Stimulated activated CD4-positive, alpha-beta T cell treated with anti-CD3 and anti-CD28 coated beads, TNF-alpha, amount 100 ng/mL, for 24 hours (primary cell): ENCODE measurements at regions not wholly inside any gene's neighbourhood (a gene's known extent, or its start where the extent isn't known, plus 50 kb on each side); places are given as distances from the start of the nearest gene placed in this dataset.
"Not testable (repeated sequence)": the region's sequence is repeated elsewhere in the genome, so short reads cannot be mapped to it uniquely, and the experiment has no call there.

Experiments used
- DNase-seq, 3 experiments: peaks; one replicate each; pipeline ENCODE4 v3.0.0-alpha.2; 2020; ENCODE audit warnings: low read depth in 3 of 3

DNA sequence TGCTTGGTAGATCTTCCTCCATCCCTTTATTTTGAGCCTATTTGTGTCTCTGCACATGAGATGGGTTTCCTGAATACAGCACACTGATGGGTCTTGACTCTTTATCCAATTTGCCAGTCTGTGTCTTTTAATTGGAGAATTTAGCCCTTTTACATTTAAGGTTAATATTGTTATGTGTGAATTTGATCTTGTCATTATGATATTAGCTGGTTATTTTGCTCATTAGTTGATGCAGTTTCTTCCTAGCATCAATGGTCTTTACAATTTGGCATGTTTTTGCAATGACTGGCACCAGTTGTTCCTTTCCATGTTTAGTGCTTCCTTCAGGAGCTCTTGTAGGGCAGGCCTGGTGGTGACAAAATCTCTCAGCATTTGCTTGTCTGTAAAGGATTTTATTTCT is 72.4 kb downstream of the HNRNPD start:
- not testable (repeated sequence) for DNase-seq

DNA sequence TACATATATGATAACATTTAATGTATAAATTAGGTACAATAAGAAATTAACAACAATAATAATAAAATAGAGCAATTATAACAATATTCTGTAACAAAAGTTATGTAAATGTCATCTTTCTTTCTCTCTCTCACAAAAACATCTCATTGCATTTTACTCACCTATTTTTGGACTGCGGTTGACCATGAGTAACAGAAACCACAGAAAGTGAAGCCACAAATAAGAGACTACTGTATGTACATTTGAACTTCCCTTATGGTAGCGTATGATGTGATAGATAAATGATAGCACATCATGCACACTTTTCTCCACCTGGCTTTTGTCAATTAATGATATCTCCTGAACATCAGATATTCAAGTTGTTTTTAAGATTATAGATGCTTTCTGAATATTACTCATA is 80.5 kb downstream of the HNRNPD start:
- no peak for DNase-seq

DNA sequence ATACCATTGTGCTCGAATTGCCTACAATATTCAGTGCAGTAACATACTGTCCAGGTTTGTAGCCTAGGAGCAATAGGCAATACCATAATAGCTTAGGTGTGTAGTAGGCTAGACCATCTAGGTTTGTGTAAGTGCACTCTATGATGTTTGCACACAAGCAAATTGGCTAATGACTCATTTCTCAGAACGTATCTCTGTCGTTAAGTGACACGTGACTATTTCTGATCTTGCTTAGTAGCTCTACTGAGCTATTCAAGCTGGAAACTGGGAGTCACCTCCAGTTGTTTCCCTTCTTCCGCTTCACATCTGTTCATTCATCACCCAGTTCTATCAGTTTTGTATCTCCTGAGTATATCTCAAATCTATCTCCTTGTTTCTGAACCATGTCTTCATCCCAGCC is 86.1 kb downstream of the HNRNPD start:
- no peak for DNase-seq

DNA sequence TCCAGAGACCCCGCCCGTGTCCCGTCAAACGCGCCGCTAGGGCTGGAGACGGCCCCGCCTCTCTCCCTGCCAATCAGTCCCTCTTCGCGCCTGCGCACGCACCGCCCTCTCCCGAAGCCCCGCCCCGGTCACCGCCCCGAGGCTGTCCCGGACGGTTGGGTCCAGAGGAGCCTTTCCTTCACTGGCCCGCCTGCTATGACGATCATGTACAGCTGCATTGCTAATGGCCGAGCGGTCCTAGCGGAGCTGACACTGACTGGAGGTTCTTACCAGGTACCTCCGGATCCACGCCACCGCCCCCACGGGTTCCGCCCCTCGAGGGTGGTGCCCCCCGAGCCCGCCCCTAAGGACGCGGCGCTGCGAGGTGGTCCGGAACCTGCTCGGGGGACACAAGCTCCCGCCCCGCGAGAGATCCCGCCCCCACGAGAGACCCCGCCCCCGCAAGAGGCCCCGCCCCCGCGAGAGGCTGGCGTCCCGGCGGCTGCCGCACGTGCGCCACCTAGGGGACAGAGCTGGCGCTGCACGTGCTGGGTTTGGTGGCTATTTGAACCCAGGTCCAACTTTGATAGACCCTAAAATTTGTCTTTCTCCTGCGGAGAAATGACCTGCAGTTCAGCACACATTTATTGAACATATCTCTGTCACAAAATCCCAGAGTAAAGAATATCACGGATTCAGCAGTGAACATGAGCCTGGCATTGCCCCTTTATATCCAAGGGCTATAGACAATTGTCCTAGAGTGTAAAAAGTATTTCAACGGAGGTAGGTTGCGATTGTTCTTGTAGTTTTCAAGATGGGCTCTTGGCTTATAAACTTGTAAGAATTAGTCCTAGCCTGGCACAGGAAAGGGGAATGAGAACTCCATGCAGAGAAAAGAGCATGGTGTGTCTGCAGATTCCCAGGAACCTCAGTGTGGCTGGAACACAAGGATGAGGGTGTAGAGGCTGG is 88.7 kb downstream of the HNRNPD start:
- DNase-seq: peak; percentile 98 to 100 (median 99)

DNA sequence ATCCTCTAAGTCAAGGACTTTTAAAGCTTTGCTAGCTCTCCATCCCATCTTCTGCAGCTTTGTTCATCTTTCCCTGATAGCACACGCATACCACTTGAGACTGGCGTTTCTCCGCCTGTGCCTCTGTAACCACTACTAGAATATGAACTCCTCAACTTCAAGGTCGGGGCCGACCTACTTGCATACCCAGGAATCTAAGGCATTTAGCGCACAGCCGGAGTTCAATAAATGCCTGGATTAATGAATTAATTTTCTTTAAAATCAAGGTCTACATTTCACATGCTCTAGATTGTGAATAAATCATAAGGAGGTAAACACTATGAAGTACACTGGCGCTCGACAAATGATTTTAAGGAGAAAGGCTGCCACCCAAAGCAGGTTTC is 89.3 kb downstream of the HNRNPD start:
- DNase-seq: no peak

DNA sequence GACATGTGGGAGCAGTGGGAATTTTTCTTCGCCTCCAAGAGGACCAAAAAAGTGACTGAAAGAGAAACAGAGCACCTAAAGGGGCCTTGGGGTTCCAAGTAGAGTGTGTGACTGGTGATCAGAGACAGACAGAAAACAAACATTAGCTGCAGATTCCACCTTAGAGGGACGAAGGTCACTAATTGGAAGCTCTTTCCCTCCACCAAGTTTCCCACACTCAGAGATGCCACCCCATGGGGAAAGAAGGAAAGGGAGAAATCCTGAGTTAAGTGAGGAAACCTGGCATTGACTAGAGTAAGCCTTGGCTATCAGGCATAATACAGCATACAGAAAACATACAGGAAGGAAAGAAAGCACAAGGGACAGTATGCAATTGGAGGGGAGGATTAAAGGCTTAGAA is 90.9 kb downstream of the HNRNPD start:
- DNase-seq: no peak

DNA sequence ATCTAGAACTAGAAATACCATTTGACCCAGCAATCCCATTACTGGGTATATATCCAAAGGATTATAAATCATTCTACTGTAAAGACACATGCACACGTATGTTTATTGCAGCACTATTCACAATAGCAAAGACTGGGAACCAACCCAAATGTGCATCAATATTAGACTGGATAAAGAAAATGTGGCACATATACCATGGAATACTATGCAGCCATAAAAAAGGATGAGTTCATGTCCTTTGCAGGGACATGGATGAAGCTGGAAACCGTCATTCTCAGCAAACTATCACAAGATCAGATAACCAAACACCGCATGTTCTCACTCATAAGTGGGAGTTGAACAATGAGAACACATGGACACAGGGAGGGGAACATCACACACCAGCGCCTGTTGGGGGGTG is 94.2 kb downstream of the HNRNPD start:
- DNase-seq: not testable (repeated sequence)

DNA sequence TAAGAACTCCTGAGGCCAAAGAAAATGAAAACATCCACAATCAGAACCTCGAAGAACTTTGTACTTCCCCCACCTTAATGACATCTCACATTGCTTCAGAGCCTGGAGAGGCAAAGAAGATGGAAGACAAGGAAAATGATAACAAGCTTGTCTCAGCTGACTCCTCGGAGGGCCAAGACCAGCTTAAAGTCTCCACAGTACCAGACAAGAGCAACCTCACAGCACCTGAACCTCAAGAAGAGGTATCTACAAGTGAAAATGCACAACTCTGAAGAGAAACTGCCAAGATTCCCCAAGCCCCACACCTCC is 97.5 kb downstream of the HNRNPD start:
- no peak for DNase-seq

DNA sequence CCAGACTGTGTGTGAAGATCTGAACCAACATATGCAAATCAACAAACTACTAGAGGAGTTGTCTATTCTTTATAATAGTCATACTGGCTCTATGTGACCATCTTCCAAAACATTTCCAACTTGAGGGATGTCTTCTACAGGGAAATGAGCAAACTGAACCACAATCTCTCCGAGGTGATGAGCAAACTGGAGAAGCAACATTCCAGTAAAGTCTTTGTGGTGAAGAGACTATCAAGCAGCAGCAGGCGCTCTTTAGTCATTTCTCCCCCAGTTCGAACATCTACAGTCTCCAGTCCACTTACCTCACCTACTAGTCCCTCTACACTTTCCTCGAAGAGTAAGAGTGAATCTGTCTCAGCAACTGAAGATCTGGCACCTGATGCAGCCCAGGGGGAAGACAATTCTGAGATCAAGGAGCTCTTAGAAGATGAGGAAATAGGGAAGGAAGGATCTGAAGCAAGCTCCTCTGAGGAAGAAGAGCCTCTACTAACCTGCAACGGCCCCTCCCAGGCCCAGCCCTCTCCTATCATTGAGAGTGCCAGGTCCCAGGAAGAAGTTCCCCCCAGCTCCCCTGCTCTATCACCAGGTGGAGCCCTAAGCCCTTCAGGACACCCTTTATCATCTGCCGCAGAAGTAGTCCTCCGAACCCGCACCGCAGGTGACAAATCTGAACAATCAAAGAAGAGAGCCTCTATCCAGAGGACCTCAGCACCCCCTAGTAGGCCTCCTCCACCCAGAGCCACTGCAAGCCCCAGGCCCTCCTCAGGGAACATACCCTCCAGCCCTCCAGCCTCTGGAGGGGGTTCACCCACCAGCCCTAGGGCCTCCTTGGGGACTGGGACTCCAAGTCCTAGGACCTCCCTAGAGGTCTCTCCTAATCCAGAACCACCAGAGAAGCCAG is 98.1 kb downstream of the HNRNPD start:
- DNase-seq: no peak

DNA sequence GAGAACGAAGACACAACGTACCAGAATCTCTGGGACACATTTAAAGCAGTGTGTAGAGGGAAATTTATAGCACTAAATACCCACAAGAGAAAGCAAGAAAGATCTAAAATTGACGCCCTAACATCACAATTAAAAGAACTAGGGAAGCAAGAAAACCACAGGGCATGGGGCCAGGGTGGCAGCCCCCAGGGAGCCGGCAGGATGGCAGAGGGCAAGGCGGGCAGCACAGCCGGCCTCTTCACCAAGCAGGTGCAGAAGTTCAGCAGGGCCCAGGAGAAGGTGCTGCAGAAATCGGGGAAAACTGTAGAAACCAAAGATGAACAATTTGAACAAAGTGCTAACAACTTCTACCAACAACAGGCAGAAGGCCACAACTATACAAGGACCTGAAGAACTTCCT is 99.1 kb downstream of the HNRNPD start:
- not testable (repeated sequence) for DNase-seq

DNA sequence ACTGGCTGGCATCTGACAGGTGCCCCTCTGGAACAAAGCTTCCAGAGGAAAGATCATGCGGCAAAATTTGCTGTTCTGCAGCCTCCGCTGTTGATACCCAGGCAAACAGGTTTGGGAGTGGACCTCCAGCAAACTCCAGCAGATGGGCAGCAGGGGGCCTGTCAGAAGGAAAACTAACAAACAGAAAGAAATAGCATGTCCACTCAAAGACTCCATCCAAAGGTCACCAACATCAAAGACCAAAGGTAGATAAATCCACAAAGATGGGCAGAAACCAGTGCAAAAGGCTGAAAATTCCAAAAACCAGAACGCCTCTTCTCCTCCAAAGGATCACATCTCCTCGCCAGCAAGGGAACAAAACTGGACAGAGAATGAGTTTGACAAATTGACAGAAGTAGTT is 101.3 kb downstream of the HNRNPD start:
- DNase-seq: not testable (repeated sequence)

DNA sequence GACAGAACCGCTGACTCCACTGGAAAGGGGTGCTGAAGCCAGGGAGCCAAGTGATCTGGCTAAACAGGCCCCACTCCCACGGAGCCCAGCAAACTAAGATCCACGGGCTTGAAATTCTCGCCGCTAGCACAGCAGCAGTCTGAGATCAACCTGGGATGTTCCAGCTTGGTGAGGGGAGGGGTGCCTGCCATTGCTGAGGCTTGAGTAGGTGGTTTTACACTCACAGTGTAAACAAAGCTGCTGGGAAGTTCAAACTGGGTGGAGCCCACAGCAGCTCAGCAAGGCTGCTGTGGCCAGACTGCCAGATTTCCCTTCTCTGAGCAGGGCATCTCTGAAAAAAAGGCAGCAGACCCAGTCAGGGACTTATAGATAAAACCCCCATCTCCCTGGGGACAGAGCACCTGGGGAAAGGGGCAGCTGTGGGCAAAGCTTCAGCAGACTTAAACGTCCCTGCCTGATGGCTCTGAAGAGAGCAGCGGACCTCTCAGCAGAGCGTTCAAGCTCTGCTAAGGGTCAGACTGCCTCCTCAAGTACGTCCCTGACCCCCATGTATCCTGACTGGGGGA is 101.8 kb downstream of the HNRNPD start:
- not testable (repeated sequence) for DNase-seq

DNA sequence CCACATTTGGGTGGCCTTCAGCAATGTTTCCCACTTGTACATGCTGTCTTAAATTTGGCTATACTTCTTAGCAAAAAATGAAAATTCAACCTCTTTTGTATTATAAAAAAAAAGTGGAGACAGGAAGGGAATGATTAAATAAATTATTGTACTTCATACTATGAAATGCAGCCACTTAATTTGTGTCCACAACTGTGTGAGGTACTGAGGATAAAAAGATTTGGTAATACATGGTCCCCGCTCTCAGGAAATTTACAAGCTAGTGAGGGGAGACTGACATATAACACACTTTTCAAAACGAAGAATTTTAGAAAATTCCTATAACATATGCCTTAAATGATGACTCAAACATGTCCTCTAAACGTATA is 105.0 kb downstream of the HNRNPD start:
- DNase-seq: no peak

DNA sequence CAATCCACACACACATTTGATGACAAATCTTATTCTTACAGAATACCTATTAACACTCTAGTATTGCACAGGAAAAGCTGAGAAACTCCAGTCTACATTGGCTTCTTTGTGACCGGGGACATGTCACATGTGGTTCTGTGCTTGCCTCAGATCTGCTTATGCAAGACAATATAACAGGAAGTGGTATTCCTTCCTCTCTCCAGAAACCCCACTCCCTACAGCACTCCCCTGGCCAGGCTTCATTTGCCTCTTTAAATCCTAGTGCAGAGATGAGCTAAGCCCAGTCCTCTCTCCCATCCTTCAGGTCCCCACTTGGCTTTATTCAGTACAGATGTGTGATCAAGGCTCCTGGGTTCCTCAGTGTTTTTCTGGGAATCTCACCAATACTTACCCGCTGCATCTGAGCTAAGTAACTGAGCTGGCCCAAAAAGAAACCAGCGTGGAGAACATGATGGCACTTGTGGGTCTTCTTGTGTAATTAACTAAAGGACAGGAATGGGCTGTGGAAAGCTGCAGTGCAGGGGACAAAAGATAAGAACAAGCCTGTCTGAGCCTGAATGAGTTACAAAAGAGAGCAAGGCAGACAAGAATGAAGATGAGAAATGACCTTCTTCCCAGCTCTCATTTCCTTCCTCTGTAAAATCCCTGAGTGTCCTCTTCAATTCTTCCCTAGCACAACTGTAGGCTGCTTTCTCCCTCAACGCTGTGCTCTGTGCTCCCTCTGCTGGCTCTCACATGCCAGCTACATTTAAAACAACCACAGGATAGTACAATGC is 105.6 kb downstream of the HNRNPD start:
- peak; percentile 6 to 25 (median 13) for DNase-seq

DNA sequence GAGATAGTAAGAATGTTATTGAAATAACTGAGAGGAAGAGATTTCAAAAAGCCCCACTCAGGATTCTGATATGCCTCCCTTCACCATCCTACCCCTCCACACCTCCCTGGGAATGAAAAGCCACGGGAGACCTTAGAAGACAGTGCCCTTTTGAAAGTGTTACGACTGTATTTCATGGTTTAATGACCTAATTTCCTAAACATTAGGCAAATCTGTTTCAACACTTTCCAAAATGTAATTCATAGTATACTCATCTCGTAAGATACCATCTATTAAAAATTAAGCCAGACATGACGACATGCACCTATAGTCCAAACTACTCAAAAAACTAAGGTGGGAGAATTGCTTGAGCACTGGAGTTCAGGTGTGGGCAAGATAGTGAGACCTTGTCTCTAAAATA is 106.3 kb downstream of the HNRNPD start:
- no peak for DNase-seq

DNA sequence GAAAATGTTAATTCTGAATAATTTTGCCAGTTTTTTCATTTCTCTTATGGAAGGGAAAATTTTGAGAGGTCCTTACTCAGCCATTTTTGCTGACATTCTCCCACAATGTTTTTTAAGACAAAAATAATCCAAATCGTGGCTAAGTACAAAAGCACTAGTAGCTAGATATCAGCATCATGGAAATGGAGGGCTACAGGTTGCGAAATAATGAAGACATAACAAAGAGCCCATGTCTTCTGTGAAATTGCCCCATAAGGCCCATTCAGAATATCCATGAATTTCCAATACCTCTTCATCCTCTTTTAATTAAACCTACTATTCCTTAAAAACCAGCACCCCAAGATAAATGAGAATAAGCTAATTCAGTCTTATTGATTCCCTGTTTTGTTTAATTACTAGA is 107.4 kb downstream of the HNRNPD start:
- DNase-seq: no peak

DNA sequence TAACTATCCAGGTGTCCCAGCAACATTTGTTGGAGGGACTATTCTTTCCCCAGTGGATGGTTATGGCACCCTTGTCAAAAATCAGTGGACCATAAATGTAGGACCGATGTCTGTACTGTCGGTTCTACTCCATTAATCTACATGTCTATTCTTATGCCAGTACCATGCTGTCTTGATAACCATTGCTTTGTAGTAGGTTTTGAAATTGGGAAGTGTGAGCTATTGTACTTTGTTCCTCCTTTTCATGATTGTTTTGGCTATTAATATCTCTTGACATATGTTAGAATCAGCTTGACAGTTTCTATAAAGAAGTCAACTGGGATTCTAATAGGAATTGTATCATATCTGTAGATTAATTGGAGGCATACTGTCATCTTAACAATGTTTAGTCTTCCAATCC is 112.7 kb downstream of the HNRNPD start:
- DNase-seq: no peak

DNA sequence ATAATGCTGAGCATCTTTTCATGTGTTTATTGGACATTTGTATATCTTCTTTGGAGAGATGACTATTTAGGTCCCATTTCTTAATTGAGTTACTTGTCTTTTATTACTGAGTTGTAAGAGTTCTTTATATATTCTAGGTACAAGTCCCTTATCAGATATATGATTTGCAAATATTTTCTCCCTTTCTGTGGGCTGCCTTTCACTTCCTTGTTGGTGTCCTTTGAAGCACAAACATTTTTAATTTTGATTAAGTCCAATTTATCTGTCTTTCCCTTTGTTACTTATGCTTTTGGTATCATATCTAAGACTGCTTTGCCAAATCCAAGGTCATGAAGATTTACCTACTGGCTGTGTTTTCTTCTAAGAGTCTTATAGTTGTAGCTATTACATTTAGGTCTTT is 113.2 kb downstream of the HNRNPD start:
- DNase-seq: no peak

DNA sequence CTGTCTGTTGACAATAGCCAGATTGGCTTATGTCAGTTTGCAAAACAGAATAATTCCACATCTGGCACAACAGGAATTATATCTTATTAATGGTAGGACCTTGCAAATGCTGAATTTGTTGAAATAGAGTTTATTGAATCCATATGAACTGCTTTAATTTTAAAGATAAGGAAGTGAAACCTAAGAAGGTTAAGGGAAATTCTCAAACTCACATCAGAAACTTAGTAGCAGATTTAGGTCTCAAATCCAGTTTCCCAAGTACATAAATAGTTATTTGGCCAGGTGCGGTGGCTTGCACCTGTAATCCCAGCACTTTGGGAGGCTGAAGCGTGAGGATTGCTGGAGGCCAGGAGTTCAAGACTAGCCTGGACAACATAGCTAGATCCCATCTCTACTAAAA is 117.1 kb downstream of the HNRNPD start:
- DNase-seq: no peak

DNA sequence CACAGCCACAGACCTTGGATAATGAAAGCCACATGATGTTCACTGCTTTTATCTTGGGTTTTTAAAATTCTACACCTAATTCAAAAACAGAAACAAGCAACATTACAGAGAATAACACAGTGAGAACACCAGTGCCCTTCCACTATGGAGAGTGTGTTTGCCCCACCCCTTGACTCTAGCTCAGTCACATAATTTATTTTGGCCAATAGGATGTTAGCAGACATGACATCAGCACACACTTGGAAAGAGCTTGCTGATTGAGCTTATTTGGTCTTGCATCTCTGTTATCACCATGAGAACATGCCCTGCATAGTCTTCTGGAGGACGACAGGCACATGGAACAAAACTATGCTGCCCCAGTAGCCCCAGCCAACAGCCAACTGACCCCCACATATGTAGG is 118.1 kb downstream of the HNRNPD start:
- DNase-seq: no peak

DNA sequence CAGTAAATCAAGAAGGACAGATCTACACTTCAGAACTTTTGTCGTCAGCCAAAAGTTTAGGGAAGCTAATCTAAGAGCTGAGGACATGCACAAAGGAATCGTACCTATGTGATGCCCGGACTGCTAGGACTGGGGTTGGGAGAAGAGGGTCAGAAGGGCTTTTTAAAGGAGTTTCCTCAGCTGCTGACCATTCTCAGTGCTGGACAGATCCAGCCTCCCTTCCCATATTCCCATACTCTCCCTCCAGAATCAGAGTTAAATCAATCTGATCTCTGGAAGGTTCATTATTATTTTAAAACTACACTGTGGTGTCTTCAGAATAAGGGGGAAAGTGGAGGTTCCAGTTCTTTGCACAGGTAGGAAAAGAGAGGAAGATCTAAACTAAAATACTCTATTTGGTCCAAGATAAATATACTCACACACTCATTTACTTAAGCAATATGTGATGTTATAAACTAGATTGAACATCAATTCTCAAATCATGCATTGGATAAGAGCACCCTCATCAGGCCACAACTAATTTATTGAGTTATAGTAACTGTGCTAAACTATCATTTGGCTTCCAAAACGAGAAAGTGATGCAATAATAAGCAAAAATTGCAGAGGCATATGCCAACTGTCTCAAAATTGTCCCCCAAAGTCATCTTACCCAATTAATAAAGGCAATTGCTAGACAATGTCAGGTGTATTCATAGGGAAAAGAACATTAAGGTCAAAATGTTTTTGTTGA is 124.7 kb downstream of the HNRNPD start:
- no peak for DNase-seq
